OCI-LY7 (cell line): ENCODE measurements at regions not wholly inside any gene's neighbourhood (a gene's known extent, or its start where the extent isn't known, plus 50 kb on each side); places are given as distances from the start of the nearest gene placed in this dataset.

Experiments
- CTCF ChIP-seq: fragments of 200-600 bp; sonication (generic); conservative IDR thresholded peaks from 2 replicates; pipeline ENCODE4 v1.5.1; 2014; ENCODE audit warnings: mild to moderate bottlenecking, antibody characterized with exemption, low read length, moderate library complexity, mixed read lengths
- EZH2phosphoT487 ChIP-seq: fragments of 200-600 bp; sonication (generic); IDR thresholded peaks from 2 replicates; pipeline ENCODE4 v1.6.1; 2018; ENCODE audit warnings: low read depth, borderline replicate concordance, mild to moderate bottlenecking, mixed run types, antibody characterized with exemption, low read length, moderate library complexity, mixed read lengths

DNA sequence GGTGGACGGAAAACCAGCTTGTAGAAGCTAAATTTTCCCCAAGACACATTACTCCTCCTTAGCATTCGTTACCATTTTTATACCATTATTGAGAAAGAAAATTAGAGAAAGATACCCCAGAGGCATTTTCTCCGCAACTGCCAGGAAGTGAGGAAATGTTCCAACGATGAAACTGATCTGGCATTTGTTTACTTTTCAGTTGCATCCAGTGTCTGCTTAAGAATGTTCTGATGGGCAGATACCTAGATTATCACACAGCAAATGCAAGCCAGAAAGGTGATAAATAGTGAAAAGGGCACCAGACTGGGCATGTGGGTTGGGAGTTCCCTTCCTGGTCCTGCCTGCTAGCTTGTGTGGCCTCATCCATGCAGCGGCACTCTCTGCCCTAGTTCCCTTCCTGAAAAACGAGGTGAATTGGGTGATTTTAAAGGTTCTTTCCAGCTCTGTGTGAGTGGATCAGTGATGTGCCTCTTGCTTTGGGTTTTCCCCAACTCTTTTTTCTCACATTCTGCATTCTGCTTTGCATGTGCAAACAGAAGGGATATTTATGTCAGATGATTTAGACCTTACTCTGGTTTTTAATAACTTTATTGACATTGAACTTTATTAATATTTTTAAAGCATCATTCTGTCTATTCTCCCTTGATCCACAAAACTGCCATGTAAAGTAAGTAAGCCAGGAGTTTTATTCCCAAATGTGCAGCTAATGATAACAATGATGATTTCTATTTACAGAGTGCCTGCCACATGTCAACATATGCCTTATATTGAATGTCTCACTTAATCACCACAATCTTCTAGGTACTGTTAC, 139.6 kb downstream of the INSIG2 start:
- TF ChIP-seq CTCF, result no peak
- no peak for TF ChIP-seq EZH2phosphoT487
